Uterus (tissue), 3 donors: ENCODE measurements at regions not wholly inside any gene's neighbourhood (a gene's known extent, or its start where the extent isn't known, plus 50 kb on each side); places are given as distances from the start of the nearest gene placed in this dataset.
"Not testable (repeated sequence)": the region's sequence is repeated elsewhere in the genome, so short reads cannot be mapped to it uniquely, and the experiment has no call there.

Experiments
- DNase-seq, 2 donors: peaks; one replicate each; pipeline ENCODE4 v3.0.0-alpha.2; 2019 to 2020
- H3K27ac ChIP-seq, 2 donors: fragments of 200-600 bp; sonication (generic); 1 replicate in 1 of 2; 2 replicates in 1 of 2; pipeline ENCODE4 v1.5.1; 2016 to 2018
- H3K27me3 ChIP-seq, 2 donors: fragments of 200-600 bp; sonication (generic); one replicate each; pipeline ENCODE4 v1.5.1; 2018 to 2019; ENCODE audit warnings: control low read depth in 1 of 2
- H3K36me3 ChIP-seq, 2 donors: fragments of 200-600 bp; sonication (generic); one replicate each; pipeline ENCODE4 v1.5.1; 2019; ENCODE audit warnings: control low read depth in 1 of 2
- H3K4me1 ChIP-seq, 2 donors: fragments of 200-600 bp; sonication (generic); one replicate each; pipeline ENCODE4 v1.5.1; 2018 to 2019; ENCODE audit warnings: control low read depth in 1 of 2
- H3K4me3 ChIP-seq, 2 donors: fragments of 200-600 bp; sonication (generic); 1 replicate in 1 of 2; 2 replicates in 1 of 2; pipeline ENCODE4 v1.5.1; 2018 to 2019; ENCODE audit warnings: mild to moderate bottlenecking in 1 of 2
- H3K9me3 ChIP-seq, 2 donors: fragments of 200-600 bp; sonication (generic); one replicate each; pipeline ENCODE4 v1.5.1; 2019; ENCODE audit warnings: control low read depth in 1 of 2
- POLR2A ChIP-seq, 2 donors: fragments of 450-650 bp; IDR thresholded peaks; one replicate each; pipeline ENCODE4 v1.6.1; 2016; ENCODE audit warnings: antibody characterized with exemption in 2 of 2, mild to moderate bottlenecking in 1 of 2, moderate library complexity in 1 of 2
- intact Hi-C: fragments of 100-400 bp; cut with DNase I; formaldehyde crosslinking; loops from one replicate; pipeline ENCODE4 v1.15.1; 2023; ENCODE audit warnings: low total_unique reads
- TF ChIP-seq, protein P1 (sequence below), 4 experiments: fragments of 200-600 bp in 2 of 4; fragments of 450-650 bp in 2 of 4; sonication (generic) in 2 of 4; IDR thresholded peaks; one replicate each; pipeline ENCODE4 v1.5.1; 2016 to 2019; ENCODE audit warnings: antibody characterized with exemption in 4 of 4, mild to moderate bottlenecking in 2 of 4, moderate library complexity in 1 of 4
- donor health status: DM: yes; HTN: yes; CAD: no.

DNA sequence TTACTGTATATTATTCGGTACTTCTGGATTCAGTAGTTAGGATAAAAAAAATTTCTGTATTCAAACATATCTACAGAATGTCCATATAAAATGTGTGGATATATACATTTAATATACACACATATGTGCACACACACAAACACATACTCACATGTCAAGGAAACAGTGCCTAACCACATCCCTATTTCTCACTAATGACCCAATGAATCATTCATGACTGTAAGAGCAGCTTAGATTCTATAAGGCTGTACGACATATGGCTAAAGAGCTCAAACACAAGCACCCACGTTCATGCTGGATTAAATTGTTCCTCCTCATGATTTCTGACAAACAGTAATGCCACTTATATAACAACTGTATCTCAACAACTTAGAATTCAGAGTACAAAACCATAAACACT is 457.3 kb downstream of the ADCYAP1 start:
- intact Hi-C loops, result no loop called here
- no peaks in the 10 kb centered on the region for H3K36me3 ChIP-seq
- no peak for DNase-seq
- H3K4me1 ChIP-seq, result no peaks in the 10 kb centered on the region
- no peak for TF ChIP-seq POLR2A (IDR thresholded peaks at IDR 0.05)
- TF ChIP-seq, protein P1, sequence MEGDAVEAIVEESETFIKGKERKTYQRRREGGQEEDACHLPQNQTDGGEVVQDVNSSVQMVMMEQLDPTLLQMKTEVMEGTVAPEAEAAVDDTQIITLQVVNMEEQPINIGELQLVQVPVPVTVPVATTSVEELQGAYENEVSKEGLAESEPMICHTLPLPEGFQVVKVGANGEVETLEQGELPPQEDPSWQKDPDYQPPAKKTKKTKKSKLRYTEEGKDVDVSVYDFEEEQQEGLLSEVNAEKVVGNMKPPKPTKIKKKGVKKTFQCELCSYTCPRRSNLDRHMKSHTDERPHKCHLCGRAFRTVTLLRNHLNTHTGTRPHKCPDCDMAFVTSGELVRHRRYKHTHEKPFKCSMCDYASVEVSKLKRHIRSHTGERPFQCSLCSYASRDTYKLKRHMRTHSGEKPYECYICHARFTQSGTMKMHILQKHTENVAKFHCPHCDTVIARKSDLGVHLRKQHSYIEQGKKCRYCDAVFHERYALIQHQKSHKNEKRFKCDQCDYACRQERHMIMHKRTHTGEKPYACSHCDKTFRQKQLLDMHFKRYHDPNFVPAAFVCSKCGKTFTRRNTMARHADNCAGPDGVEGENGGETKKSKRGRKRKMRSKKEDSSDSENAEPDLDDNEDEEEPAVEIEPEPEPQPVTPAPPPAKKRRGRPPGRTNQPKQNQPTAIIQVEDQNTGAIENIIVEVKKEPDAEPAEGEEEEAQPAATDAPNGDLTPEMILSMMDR (IDR thresholded peaks at IDR 0.05), result no peak
- no peak overlapping the region for H3K4me3 ChIP-seq
- no peaks in the 10 kb centered on the region for H3K27me3 ChIP-seq
- H3K9me3 ChIP-seq, result no peaks in the 10 kb centered on the region
- no peak overlapping the region for H3K27ac ChIP-seq

DNA sequence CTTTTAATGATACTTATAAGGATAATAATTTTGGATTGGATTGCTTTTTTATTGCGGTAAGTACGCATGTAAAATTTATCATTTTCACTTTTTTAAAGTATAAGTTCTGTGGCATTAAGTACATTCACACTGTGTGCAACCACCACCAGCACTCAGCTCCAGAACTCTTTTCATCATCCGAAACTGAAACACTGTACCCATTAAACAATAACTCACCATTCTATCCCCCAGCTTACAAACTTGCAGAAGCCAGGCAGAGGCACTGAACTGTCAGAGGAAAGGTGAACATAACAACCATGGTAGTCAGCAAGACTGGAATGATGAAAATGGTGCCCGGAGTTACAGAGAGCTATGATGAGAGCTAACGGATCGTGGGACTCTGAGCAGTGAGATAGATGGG is 465.9 kb downstream of the ADCYAP1 start:
- no peak for DNase-seq
- intact Hi-C loops, result no loop called here
- Histone ChIP-seq H3K27ac (no peak overlapping the region), H3K4me3 (no peak overlapping the region), H3K27me3 (no peaks in the 10 kb centered on the region), H3K9me3 (no peaks in the 10 kb centered on the region), H3K4me1 (no peaks in the 10 kb centered on the region), H3K36me3 (no peaks in the 10 kb centered on the region)
- TF ChIP-seq POLR2A (IDR thresholded peaks at IDR 0.05), result no peak
- TF ChIP-seq, protein P1 (IDR thresholded peaks at IDR 0.05), result no peak

DNA sequence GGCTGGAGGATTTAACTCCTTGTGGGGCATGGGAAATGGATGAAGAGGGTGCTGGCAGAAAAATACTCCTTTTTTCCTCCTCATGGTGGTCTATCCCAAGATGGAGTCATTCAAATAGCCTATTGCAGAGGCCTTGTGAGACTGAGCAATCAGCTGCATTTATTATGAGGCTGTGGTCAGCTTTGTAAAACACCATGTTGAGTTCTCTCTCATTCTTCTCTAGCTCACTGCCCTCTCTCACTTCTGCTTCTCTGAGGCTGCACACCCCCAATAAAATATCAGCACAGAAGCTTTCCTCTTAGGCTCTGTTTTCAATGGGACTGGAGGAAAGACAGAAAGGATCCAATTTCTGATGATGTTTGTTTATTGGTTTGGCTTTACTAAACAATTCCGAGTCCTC is 467.1 kb downstream of the ADCYAP1 start:
- Histone ChIP-seq H3K9me3 (no peaks in the 10 kb centered on the region), H3K4me1 (no peaks in the 10 kb centered on the region), H3K4me3 (no peak overlapping the region), H3K27ac (no peak overlapping the region), H3K27me3 (no peaks in the 10 kb centered on the region), H3K36me3 (no peaks in the 10 kb centered on the region)
- TF ChIP-seq, protein P1 (IDR thresholded peaks at IDR 0.05), result no peak
- TF ChIP-seq POLR2A (IDR thresholded peaks at IDR 0.05), result no peak
- DNase-seq, result no peak
- intact Hi-C loops, result no loop called here

DNA sequence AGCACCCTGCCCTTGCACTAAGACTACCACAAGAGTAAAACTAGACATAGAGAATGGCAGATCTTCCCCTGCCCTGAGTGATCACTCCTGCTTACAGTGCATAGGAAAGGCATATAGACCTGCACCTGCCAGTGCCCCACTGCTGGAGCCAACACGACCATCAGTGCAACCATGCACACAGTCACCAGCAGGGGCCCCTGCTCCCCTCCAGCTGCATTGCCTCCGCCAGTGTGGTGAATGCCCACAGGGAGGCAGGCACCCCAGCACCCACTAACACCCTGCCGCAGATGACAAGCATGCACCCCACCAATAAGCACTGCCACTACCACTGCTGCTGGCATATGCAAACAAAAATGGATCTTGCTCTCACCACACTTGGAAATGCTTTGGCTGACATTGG is 478.8 kb downstream of the ADCYAP1 start:
- DNase-seq, result no peak
- intact Hi-C loops, result no loop called here
- Histone ChIP-seq H3K4me1 (no peaks in the 10 kb centered on the region), H3K36me3 (no peaks in the 10 kb centered on the region), H3K4me3 (no peak overlapping the region), H3K9me3 (no peaks in the 10 kb centered on the region), H3K27me3 (no peaks in the 10 kb centered on the region), H3K27ac (no peak overlapping the region)
- TF ChIP-seq POLR2A (IDR thresholded peaks at IDR 0.05), result no peak
- TF ChIP-seq, protein P1 (IDR thresholded peaks at IDR 0.05), result no peak

DNA sequence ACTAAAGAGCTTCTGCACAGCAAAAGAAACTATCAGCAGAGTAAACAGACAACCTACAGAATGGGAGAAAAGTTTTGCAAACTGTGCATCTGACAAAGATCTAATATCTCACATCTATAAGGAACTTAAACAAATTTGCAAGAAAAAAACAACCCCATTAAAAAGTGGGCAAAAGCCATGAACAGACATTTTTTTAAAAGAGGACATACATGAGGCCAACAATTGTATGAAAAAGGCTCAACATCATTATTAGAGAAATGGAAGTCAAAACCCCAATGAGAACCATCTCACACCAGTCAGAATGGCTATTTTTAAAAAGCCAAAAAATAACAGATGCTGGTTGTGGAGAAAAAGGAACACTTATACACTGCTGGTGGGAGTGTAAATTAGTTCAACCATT is 483.8 kb downstream of the ADCYAP1 start:
- DNase-seq, H3K27ac ChIP-seq, H3K9me3 ChIP-seq, H3K27me3 ChIP-seq, H3K36me3 ChIP-seq, intact Hi-C loops, H3K4me1 ChIP-seq, H3K4me3 ChIP-seq: not testable (repeated sequence)

DNA sequence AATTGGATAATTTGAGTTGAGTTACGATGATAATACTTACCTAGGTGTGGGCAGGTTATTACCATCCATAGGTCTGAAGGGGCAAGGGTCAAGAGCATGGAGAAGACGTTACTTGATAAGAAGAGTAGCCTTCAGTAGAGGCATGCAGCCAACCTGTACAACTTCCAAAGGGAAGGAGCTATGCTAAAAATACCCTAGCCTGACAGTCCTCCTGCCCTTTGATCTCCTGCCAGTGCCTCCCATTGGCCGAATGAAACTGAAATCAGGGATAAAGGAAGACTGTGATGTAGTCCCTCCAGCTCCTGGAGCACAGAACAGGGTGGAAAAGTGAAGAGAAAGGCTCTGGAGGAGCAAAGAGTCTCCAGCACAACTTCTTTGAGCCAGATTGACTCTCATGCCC is 487.4 kb downstream of the ADCYAP1 start:
- intact Hi-C loops, result no loop called here
- no peak overlapping the region for H3K4me3 ChIP-seq
- no peaks in the 10 kb centered on the region for H3K36me3 ChIP-seq
- H3K4me1 ChIP-seq, result no peaks in the 10 kb centered on the region
- H3K27me3 ChIP-seq, result no peaks in the 10 kb centered on the region
- no peak for DNase-seq
- H3K27ac ChIP-seq, result no peak overlapping the region
- TF ChIP-seq, protein P1 (IDR thresholded peaks at IDR 0.05), result no peak
- TF ChIP-seq POLR2A (IDR thresholded peaks at IDR 0.05), result no peak
- no peaks in the 10 kb centered on the region for H3K9me3 ChIP-seq
